Fibroblast of lung (primary cell): ENCODE measurements at regions not wholly inside any gene's neighbourhood (a gene's known extent, or its start where the extent isn't known, plus 50 kb on each side); places are given as distances from the start of the nearest gene placed in this dataset.

Experiments
- DNase-seq, 2 donors: peaks; one replicate each; pipeline versions ENCODE4 v3.0.0 to v3.0.0-alpha.2; 2010; ENCODE audit warnings: low read depth in 2 of 2
- H2AFZ ChIP-seq: 2 replicates; pipeline ENCODE4 v1.5.1; 2012; ENCODE audit warnings: low read length, control low read depth, inconsistent platforms
- H3K27ac ChIP-seq: 2 replicates; pipeline ENCODE4 v1.5.1; 2011; ENCODE audit warnings: low read length, control low read depth; ENCODE audit not compliant: insufficient read depth
- H3K27me3 ChIP-seq: 2 replicates; pipeline ENCODE4 v1.5.1; 2011; ENCODE audit warnings: mild to moderate bottlenecking, low read length; ENCODE audit not compliant: control insufficient read depth, insufficient read depth
- H3K36me3 ChIP-seq: 2 replicates; pipeline ENCODE4 v1.5.1; 2011; ENCODE audit warnings: low read length; ENCODE audit not compliant: control insufficient read depth, insufficient read depth
- H3K4me1 ChIP-seq: 2 replicates; pipeline ENCODE4 v1.5.1; 2011; ENCODE audit warnings: low read length; ENCODE audit not compliant: control insufficient read depth, insufficient read depth; ENCODE audit errors: extremely low read depth
- H3K4me2 ChIP-seq: 2 replicates; pipeline ENCODE4 v1.5.1; 2011; ENCODE audit warnings: low read length, control low read depth; ENCODE audit not compliant: insufficient read depth; ENCODE audit errors: extremely low read depth
- H3K4me3 ChIP-seq, 4 experiments: fragments of 200-600 bp in 1 of 4; sonication (generic) in 1 of 4; replicated peaks in 1 of 4; 2 replicates each; pipeline ENCODE4 v1.5.1; 2011 to 2016; ENCODE audit warnings: low read length in 4 of 4, low read depth in 3 of 4, mild to moderate bottlenecking in 3 of 4, control low read depth in 2 of 4, inconsistent platforms in 1 of 4, mixed read lengths in 1 of 4; ENCODE audit not compliant: insufficient read depth in 1 of 4; ENCODE audit errors: control extremely low read depth in 1 of 4
- H3K79me2 ChIP-seq: 2 replicates; pipeline ENCODE4 v1.5.1; 2012; ENCODE audit warnings: mild to moderate bottlenecking, low read length, inconsistent platforms; ENCODE audit not compliant: control insufficient read depth, insufficient read depth
- H3K9ac ChIP-seq: 2 replicates; pipeline ENCODE4 v1.5.1; 2011; ENCODE audit warnings: mild to moderate bottlenecking, low read length, control low read depth; ENCODE audit not compliant: insufficient read depth
- H3K9me3 ChIP-seq: 2 replicates; pipeline ENCODE4 v1.5.1; 2012; ENCODE audit warnings: low read depth, low read length; ENCODE audit not compliant: control insufficient read depth, insufficient read depth
- H4K20me1 ChIP-seq: 2 replicates; pipeline ENCODE4 v1.5.1; 2011; ENCODE audit warnings: low read length; ENCODE audit not compliant: control insufficient read depth, insufficient read depth; ENCODE audit errors: extremely low read depth
- EZH2 ChIP-seq: IDR thresholded peaks from 2 replicates; pipeline ENCODE4 v1.5.1; 2012; ENCODE audit warnings: low read length, control low read depth, mild to moderate bottlenecking; ENCODE audit errors: missing control alignments
- TF ChIP-seq, protein P1 (sequence below), 2 donors: IDR thresholded peaks in 1 of 2; conservative IDR thresholded peaks in 1 of 2; 1 replicate in 1 of 2; 2 replicates in 1 of 2; pipeline ENCODE4 v1.5.1; 2011 to 2012; ENCODE audit warnings: low read length in 2 of 2, control low read depth in 1 of 2, inconsistent platforms in 1 of 2, low read depth in 1 of 2, mild to moderate bottlenecking in 1 of 2

DNA sequence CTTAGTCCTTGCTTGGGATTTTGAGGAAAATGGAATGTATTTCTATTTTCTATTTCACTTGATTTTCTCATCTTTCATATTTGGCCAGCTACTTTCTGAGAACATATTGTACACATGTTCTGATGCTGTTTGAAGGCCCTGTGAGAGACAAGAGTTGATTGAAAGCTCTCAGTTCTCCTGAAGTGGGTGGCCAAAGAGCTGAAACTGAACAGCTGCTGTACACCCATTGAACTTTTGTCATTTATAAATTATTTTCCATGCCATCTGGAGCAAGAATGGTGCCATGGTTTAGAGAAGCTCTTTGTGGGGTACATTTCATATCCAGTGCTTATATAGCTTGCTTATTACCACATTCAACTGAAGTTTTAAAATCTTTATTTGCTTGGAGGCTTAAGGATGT, 298.3 kb downstream of the PRL start:
- Histone ChIP-seq H3K27me3 (no peaks in the 10 kb centered on the region), H3K4me3 (no peak overlapping the region), H3K36me3 (no peaks in the 10 kb centered on the region), H2AFZ (no peak overlapping the region), H4K20me1 (no peaks in the 10 kb centered on the region), H3K4me1 (peaks cover 3% of the 10 kb centered on the region), H3K9me3 (no peaks in the 10 kb centered on the region), H3K4me2 (no peak overlapping the region), H3K27ac (no peak overlapping the region), H3K9ac (no peak overlapping the region), H3K79me2 (no peaks in the 10 kb centered on the region)
- DNase-seq: no peak
- TF ChIP-seq, protein P1, sequence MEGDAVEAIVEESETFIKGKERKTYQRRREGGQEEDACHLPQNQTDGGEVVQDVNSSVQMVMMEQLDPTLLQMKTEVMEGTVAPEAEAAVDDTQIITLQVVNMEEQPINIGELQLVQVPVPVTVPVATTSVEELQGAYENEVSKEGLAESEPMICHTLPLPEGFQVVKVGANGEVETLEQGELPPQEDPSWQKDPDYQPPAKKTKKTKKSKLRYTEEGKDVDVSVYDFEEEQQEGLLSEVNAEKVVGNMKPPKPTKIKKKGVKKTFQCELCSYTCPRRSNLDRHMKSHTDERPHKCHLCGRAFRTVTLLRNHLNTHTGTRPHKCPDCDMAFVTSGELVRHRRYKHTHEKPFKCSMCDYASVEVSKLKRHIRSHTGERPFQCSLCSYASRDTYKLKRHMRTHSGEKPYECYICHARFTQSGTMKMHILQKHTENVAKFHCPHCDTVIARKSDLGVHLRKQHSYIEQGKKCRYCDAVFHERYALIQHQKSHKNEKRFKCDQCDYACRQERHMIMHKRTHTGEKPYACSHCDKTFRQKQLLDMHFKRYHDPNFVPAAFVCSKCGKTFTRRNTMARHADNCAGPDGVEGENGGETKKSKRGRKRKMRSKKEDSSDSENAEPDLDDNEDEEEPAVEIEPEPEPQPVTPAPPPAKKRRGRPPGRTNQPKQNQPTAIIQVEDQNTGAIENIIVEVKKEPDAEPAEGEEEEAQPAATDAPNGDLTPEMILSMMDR (conservative IDR thresholded peaks at IDR 0.05 in 1 of 2, IDR thresholded peaks at IDR 0.05 in 1 of 2; ENCODE audit: low read depth in 1 of 2, low read length in 2 of 2): no peak
- TF ChIP-seq EZH2: no peak

DNA sequence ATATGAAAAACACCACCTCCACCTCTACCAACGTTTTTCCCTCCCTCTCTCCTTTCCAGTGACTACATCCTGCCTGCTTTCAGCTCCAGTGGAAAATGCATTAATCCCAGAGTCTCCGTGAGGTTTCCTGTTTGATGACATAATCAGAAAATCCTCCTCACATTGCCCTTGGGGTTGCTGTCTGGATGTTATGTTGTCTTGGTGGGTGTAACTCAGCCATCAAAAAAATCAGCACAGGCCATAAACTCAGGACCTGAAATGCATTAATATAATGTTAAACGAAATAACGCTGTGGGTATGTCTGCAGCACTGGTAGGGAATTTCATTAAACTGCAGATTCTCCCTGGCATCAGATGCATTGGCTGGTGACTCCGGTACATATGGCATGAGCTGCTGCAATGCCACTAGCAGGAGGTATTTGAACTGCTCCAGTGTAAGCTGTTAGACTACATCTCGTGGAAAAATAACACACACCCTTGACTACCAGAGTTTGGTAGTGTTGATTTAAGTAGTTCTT, 297.8 kb downstream of the PRL start:
- H3K27ac ChIP-seq: no peak overlapping the region
- no peaks in the 10 kb centered on the region for H3K36me3 ChIP-seq
- H3K9ac ChIP-seq: no peak overlapping the region
- H3K4me1 ChIP-seq: peaks cover 3% of the 10 kb centered on the region
- H3K27me3 ChIP-seq: no peaks in the 10 kb centered on the region
- H3K79me2 ChIP-seq: no peaks in the 10 kb centered on the region
- no peak overlapping the region for H3K4me2 ChIP-seq
- H2AFZ ChIP-seq: no peak overlapping the region
- TF ChIP-seq EZH2: no peak
- TF ChIP-seq, protein P1 (conservative IDR thresholded peaks at IDR 0.05 in 1 of 2, IDR thresholded peaks at IDR 0.05 in 1 of 2; ENCODE audit: low read depth in 1 of 2, low read length in 2 of 2): no peak
- no peaks in the 10 kb centered on the region for H4K20me1 ChIP-seq
- no peaks in the 10 kb centered on the region for H3K9me3 ChIP-seq
- peak in 1 of 2 donors; percentile 89 for DNase-seq
- H3K4me3 ChIP-seq: no peak overlapping the region

DNA sequence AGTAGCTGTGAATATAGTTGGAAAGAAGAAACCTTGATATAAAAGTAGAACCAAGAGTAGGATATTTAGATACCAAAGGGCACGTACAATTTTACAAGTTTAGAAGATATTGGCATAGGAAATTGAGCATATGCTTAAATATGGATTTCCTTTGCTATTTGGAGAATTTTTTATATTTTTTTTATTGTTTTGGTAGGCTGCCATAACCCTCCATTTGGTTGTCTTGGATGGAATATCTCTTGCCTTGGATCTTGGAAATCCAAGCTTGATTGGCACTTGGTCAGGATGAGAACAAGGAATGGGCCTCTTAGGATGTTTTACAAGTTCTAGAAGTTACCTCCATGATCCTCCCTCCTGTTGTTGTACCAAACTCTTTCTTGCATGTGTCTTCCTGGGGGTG, 297.1 kb downstream of the PRL start:
- no peaks in the 10 kb centered on the region for H3K79me2 ChIP-seq
- no peaks in the 10 kb centered on the region for H3K36me3 ChIP-seq
- no peak for DNase-seq
- no peak overlapping the region for H3K4me2 ChIP-seq
- no peak overlapping the region for H3K9ac ChIP-seq
- TF ChIP-seq EZH2: no peak
- TF ChIP-seq, protein P1 (conservative IDR thresholded peaks at IDR 0.05 in 1 of 2, IDR thresholded peaks at IDR 0.05 in 1 of 2; ENCODE audit: low read depth in 1 of 2, low read length in 2 of 2): no peak
- no peak overlapping the region for H2AFZ ChIP-seq
- no peaks in the 10 kb centered on the region for H4K20me1 ChIP-seq
- H3K4me1 ChIP-seq: peaks cover 3% of the 10 kb centered on the region
- no peak overlapping the region for H3K27ac ChIP-seq
- H3K27me3 ChIP-seq: no peaks in the 10 kb centered on the region
- H3K9me3 ChIP-seq: no peaks in the 10 kb centered on the region
- no peak overlapping the region for H3K4me3 ChIP-seq
